Body of pancreas (tissue), 4 donors: ENCODE measurements at regions not wholly inside any gene's neighbourhood (a gene's known extent, or its start where the extent isn't known, plus 50 kb on each side); places are given as distances from the start of the nearest gene placed in this dataset.

Source experiments
- ATAC-seq: fragments of 150-250 bp; one replicate; pipeline ENCODE4 v1.9.1; 2016
- DNase-seq, 4 donors: peaks; one replicate each; pipeline ENCODE4 v3.0.0-alpha.2; 2019
- H3K27ac ChIP-seq, 4 donors: fragments of 200-600 bp; sonication (generic); 1 replicate in 3 of 4; 2 replicates in 1 of 4; pipeline versions ENCODE4 v1.5.1 to v1.6.1; 2016 to 2019; ENCODE audit warnings: mild to moderate bottlenecking in 1 of 4, mixed read lengths in 1 of 4, moderate library complexity in 1 of 4
- H3K27me3 ChIP-seq, 2 donors: fragments of 200-600 bp; sonication (generic); one replicate each; pipeline ENCODE4 v1.6.0; 2016; ENCODE audit warnings: mild to moderate bottlenecking in 1 of 2
- H3K36me3 ChIP-seq, 2 donors: fragments of 200-600 bp; sonication (generic); replicated peaks in 1 of 2; 2 replicates each; pipeline ENCODE4 v1.5.1; 2016; ENCODE audit warnings: low read depth in 2 of 2; ENCODE audit not compliant: insufficient read depth in 1 of 2
- H3K4me1 ChIP-seq: fragments of 200-600 bp; sonication (generic); one replicate; pipeline ENCODE4 v1.6.0; 2016
- H3K4me3 ChIP-seq, 2 donors: fragments of 200-600 bp; sonication (generic); 1 replicate in 1 of 2; 2 replicates in 1 of 2; pipeline ENCODE4 v1.5.1; 2016 to 2019
- H3K9me3 ChIP-seq, 3 donors: fragments of 200-600 bp; sonication (generic); 1 replicate in 2 of 3; 2 replicates in 1 of 3; pipeline ENCODE4 v1.5.1; 2016
- CTCF ChIP-seq, 7 experiments: fragments of 450-650 bp in 4 of 7; fragments of 200-600 bp in 3 of 7; sonication (generic) in 3 of 7; IDR thresholded peaks; one replicate each; pipeline ENCODE4 v1.5.1; 2016 to 2019; ENCODE audit warnings: antibody characterized with exemption in 7 of 7
- POLR2A ChIP-seq, 3 donors: fragments of 450-650 bp; IDR thresholded peaks; one replicate each; pipeline ENCODE4 v1.6.1; 2016; ENCODE audit warnings: antibody characterized with exemption in 3 of 3, mild to moderate bottlenecking in 2 of 3
- WGBS, 2 donors: methylation state at CpG; one replicate each; pipeline ENCODE4 v1.1.5; 2017; 5-methylcytosine and 5-hydroxymethylcytosine counted together
- intact Hi-C: fragments of 100-400 bp; cut with DNase I; formaldehyde crosslinking; loops from one replicate; pipeline ENCODE4 v1.15.1; 2023

- Histone ChIP-seq H3K27ac (no peak overlapping the region), H3K9me3 (no peaks in the 10 kb centered on the region), H3K27me3 (no peaks in the 10 kb centered on the region), H3K36me3 (no peaks in the 10 kb centered on the region), H3K4me1 (peaks cover 4% of the 10 kb centered on the region), H3K4me3 (no peak overlapping the region)
- WGBS, 2 donors: 85 to 86% methylated on average over 8 of the region's 8 CpGs
- DNase-seq (no peak), ATAC-seq (no peak)
- intact Hi-C loops: no loop called here
- TF ChIP-seq CTCF (IDR thresholded peaks at IDR 0.05) (no peak), POLR2A (IDR thresholded peaks at IDR 0.05) (no peak)
Measured at GRCh38 chr11:70519117-70519516, 120.8 kb downstream of the CTTN start.

DNA sequence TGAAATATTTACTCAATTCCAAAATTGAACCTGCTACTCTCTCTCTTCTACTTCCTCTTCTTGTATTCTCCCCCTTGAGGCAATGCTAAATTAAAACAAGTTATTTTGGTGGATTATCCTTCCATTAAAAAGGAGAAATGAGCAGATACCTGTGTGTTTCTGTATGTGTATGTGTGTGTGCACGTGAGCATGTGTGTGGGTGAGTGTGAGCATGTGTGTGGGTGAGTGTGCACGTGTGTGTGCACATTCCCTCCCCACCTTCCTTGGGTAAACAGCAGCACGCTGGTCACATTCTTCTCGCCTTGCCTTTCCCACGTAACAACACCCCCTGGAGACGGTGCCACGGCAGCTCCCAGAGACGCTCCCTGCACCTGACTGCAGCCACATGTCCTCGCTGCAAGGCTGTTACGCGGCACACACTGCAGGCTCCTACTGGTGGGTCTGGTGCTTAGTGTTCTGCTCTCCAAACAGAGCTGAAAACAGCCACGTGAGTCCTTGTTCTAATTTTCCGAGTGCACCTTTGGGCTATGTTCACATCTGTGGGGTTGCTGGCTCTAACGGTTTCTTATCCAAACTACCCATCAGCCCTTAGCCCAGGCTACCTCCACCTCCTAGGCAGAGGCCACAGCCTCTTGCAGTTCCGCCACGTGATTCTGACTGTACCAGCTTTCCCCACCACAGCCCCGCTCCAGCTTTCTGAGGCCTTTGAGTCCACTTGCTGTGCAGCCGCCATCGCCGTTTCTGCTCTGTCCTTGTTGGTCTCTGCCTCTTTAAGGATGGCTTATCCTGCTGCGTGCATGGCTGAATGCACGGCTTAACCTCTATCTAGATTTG is 123.4 kb downstream of the CTTN start:
- peak in 2 of 4 donors; percentile 26 to 29 for DNase-seq
- Histone ChIP-seq H3K36me3 (no peaks in the 10 kb centered on the region), H3K27ac (no peak overlapping the region), H3K27me3 (no peaks in the 10 kb centered on the region), H3K4me1 (peaks cover 4% of the 10 kb centered on the region), H3K4me3 (no peak overlapping the region), H3K9me3 (no peaks in the 10 kb centered on the region)
- TF ChIP-seq POLR2A (IDR thresholded peaks at IDR 0.05) (no peak), CTCF (IDR thresholded peaks at IDR 0.05) (no peak)
- intact Hi-C loops: no loop called here
- 67 to 68% methylated on average over 22 of the region's 22 CpGs for WGBS, 2 donors
- peak; percentile 23 for ATAC-seq

DNA sequence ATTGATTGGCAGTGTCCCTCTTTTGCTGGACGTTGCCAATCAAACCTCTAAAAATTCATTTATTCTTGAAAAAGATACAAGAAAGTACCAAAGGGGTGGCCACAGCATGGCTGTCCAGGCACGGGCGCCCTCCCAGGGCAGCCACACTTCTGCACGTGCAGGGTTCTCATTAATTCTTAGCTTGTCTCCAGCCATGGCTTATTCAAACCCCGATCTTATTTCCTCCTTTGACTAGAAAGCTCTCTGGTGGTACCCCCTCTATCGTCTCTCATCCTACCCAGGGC is 123.9 kb downstream of the CTTN start:
- intact Hi-C loops: no loop called here
- TF ChIP-seq POLR2A (IDR thresholded peaks at IDR 0.05) (no peak), CTCF (IDR thresholded peaks at IDR 0.05) (no peak)
- H3K9me3 ChIP-seq: no peaks in the 10 kb centered on the region
- H3K27me3 ChIP-seq: no peaks in the 10 kb centered on the region
- H3K4me3 ChIP-seq: no peak overlapping the region
- WGBS, 2 donors: 76 to 83% methylated on average over 6 of the region's 6 CpGs
- DNase-seq (no peak), ATAC-seq (no peak)
- H3K36me3 ChIP-seq: no peaks in the 10 kb centered on the region
- no peaks in the 10 kb centered on the region for H3K4me1 ChIP-seq
- no peak overlapping the region for H3K27ac ChIP-seq

DNA sequence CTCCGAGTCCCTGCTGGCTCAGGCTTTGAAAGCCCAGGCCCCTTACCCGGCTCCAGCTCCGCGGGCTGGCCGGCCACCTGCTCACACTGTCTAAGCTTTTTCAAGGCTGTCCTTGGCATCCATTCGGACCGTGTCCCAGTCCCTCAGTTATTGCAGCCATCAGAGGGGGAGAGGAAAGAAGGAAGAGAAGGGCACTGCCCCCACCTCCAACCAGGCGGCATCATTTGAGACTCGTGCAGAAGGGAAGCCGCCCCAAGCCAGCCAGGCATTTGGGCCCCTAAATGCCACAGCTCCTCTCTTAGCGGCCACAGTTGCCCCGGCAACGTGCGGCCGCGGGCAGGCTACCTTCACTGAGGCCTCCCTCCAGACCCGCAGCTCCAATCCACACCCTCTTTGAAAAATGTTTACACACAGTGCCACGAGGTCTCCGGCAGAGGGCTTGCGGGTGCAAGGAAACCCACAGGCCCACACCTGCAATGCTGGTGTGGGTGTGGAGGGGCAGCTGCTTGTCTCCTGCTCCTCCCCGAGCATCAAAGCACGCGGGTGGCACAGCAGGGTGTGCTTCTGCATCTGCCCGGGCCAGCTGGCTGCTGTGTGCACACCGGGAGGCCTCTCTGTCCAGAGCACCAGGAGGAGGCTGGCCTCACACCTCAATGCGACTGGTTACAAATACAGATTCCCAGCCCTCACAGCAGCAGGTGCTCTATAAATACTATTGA is 124.4 kb downstream of the CTTN start:
- Histone ChIP-seq H3K27ac (no peak overlapping the region), H3K4me1 (no peaks in the 10 kb centered on the region), H3K27me3 (no peaks in the 10 kb centered on the region), H3K36me3 (no peaks in the 10 kb centered on the region), H3K9me3 (no peaks in the 10 kb centered on the region), H3K4me3 (no peak overlapping the region)
- ATAC-seq: peak; percentile 18
- TF ChIP-seq POLR2A (IDR thresholded peaks at IDR 0.05): no peak
- no peak for TF ChIP-seq CTCF (IDR thresholded peaks at IDR 0.05)
- no peak for DNase-seq
- intact Hi-C loops: no loop called here
- WGBS, 2 donors: 52 to 64% methylated on average over 15 to 23 of the region's 26 CpGs
